Breast epithelium (tissue), 4 donors: ENCODE measurements at regions not wholly inside any gene's neighbourhood (a gene's known extent, or its start where the extent isn't known, plus 50 kb on each side); places are given as distances from the start of the nearest gene placed in this dataset.

Experiments
- DNase-seq, 2 donors: peaks; one replicate each; pipeline ENCODE4 v3.0.0-alpha.2; 2019; ENCODE audit warnings: low spot score in 2 of 2
- H3K27ac ChIP-seq, 2 donors: fragments of 200-600 bp; sonication (generic) in 1 of 2; one replicate each; pipeline ENCODE4 v1.5.1; 2016 to 2019; ENCODE audit warnings: mild to moderate bottlenecking in 1 of 2
- H3K27me3 ChIP-seq, 2 donors: fragments of 200-600 bp; sonication (generic) in 1 of 2; one replicate each; pipeline versions ENCODE4 v1.5.1 to v1.6.0; 2017 to 2019; ENCODE audit warnings: control low read depth in 1 of 2, mild to moderate bottlenecking in 1 of 2
- H3K36me3 ChIP-seq: fragments of 200-600 bp; one replicate; pipeline ENCODE4 v1.5.1; 2019
- H3K4me1 ChIP-seq, 2 donors: fragments of 200-600 bp; sonication (generic); one replicate each; pipeline ENCODE4 v1.5.1; 2016 to 2019; ENCODE audit warnings: control low read depth in 1 of 2
- H3K4me3 ChIP-seq, 3 donors: fragments of 200-600 bp; sonication (generic); 1 replicate in 2 of 3; 2 replicates in 1 of 3; pipeline ENCODE4 v1.5.1; 2016 to 2019; ENCODE audit warnings: mild to moderate bottlenecking in 3 of 3, moderate library complexity in 2 of 3
- H3K9me3 ChIP-seq, 2 donors: fragments of 200-600 bp; sonication (generic) in 1 of 2; one replicate each; pipeline ENCODE4 v1.5.1; 2016 to 2019; ENCODE audit warnings: control low read depth in 1 of 2
- CTCF ChIP-seq, 3 donors: fragments of 450-650 bp; IDR thresholded peaks; one replicate each; pipeline ENCODE4 v1.5.1; 2016 to 2017; ENCODE audit warnings: antibody characterized with exemption in 3 of 3, mild to moderate bottlenecking in 3 of 3, moderate library complexity in 3 of 3
- POLR2A ChIP-seq: fragments of 450-650 bp; IDR thresholded peaks from one replicate; pipeline ENCODE4 v1.6.1; 2016; ENCODE audit warnings: antibody characterized with exemption, mild to moderate bottlenecking, moderate library complexity
- POLR2AphosphoS5 ChIP-seq, 3 donors: sonication (generic); formaldehyde crosslinking; IDR thresholded peaks; one replicate each; pipeline ENCODE4 v1.6.1; 2017; ENCODE audit warnings: antibody characterized with exemption in 3 of 3
- intact Hi-C: fragments of 100-400 bp; cut with DNase I; formaldehyde crosslinking; loops from one replicate; pipeline ENCODE4 v1.15.1; 2023; ENCODE audit warnings: low total_unique reads

- Histone ChIP-seq H3K27me3 (no peaks in the 10 kb centered on the region), H3K4me1 (no peaks in the 10 kb centered on the region), H3K27ac (no peak overlapping the region), H3K9me3 (no peaks in the 10 kb centered on the region), H3K36me3 (no peaks in the 10 kb centered on the region), H3K4me3 (no peak overlapping the region)
- TF ChIP-seq CTCF (IDR thresholded peaks at IDR 0.05) (no peak), POLR2A (no peak), POLR2AphosphoS5 (IDR thresholded peaks at IDR 0.05) (no peak)
- DNase-seq: no peak
- intact Hi-C loops: no loop called here
These were observed 91.3 kb upstream of the ADGRF1 start for GRCh38 chr6:47133230-47134000.

- H3K27me3 ChIP-seq: no peaks in the 10 kb centered on the region
- no peaks in the 10 kb centered on the region for H3K4me1 ChIP-seq
- no peak overlapping the region for H3K4me3 ChIP-seq
- TF ChIP-seq CTCF (IDR thresholded peaks at IDR 0.05): no peak
- TF ChIP-seq POLR2AphosphoS5 (IDR thresholded peaks at IDR 0.05): no peak
- TF ChIP-seq POLR2A: no peak
- intact Hi-C loops: no loop called here
- no peaks in the 10 kb centered on the region for H3K36me3 ChIP-seq
- no peaks in the 10 kb centered on the region for H3K9me3 ChIP-seq
- no peak overlapping the region for H3K27ac ChIP-seq
- DNase-seq: no peak
These were observed 90.6 kb upstream of the ADGRF1 start for GRCh38 chr6:47132724-47133123.

GRCh38 chr6:47131773-47132172 is 89.6 kb upstream of the ADGRF1 start:
- no peak overlapping the region for H3K27ac ChIP-seq
- intact Hi-C loops: no loop called here
- no peak overlapping the region for H3K4me3 ChIP-seq
- no peaks in the 10 kb centered on the region for H3K4me1 ChIP-seq
- TF ChIP-seq POLR2AphosphoS5 (IDR thresholded peaks at IDR 0.05): no peak
- no peak for DNase-seq
- H3K9me3 ChIP-seq: no peaks in the 10 kb centered on the region
- H3K27me3 ChIP-seq: no peaks in the 10 kb centered on the region
- no peaks in the 10 kb centered on the region for H3K36me3 ChIP-seq

GRCh38 chr6:47130086-47130485 is 88.0 kb upstream of the ADGRF1 start:
- DNase-seq: no peak
- Histone ChIP-seq H3K9me3 (no peaks in the 10 kb centered on the region), H3K4me3 (no peak overlapping the region), H3K4me1 (no peaks in the 10 kb centered on the region), H3K27ac (peak overlapping the region in 1 of 2 donors; percentile 3), H3K36me3 (no peaks in the 10 kb centered on the region), H3K27me3 (no peaks in the 10 kb centered on the region)
- TF ChIP-seq POLR2A (no peak), POLR2AphosphoS5 (IDR thresholded peaks at IDR 0.05) (no peak)
- intact Hi-C loops: no loop called here

- Histone ChIP-seq H3K4me1 (no peaks in the 10 kb centered on the region), H3K27me3 (no peaks in the 10 kb centered on the region), H3K27ac (no peak overlapping the region), H3K36me3 (no peaks in the 10 kb centered on the region), H3K9me3 (no peaks in the 10 kb centered on the region), H3K4me3 (no peak overlapping the region)
- no peak for TF ChIP-seq POLR2A
- no peak for TF ChIP-seq CTCF (IDR thresholded peaks at IDR 0.05)
- no peak for TF ChIP-seq POLR2AphosphoS5 (IDR thresholded peaks at IDR 0.05)
- intact Hi-C loops: no loop called here
- DNase-seq: no peak
These were observed 87.0 kb upstream of the ADGRF1 start for GRCh38 chr6:47129129-47129528.

- no peak for DNase-seq
- TF ChIP-seq POLR2A (no peak), POLR2AphosphoS5 (IDR thresholded peaks at IDR 0.05) (no peak), CTCF (IDR thresholded peaks at IDR 0.05) (no peak)
- Histone ChIP-seq H3K4me3 (no peak overlapping the region), H3K27me3 (no peaks in the 10 kb centered on the region), H3K4me1 (no peaks in the 10 kb centered on the region), H3K36me3 (no peaks in the 10 kb centered on the region), H3K27ac (no peak overlapping the region), H3K9me3 (no peaks in the 10 kb centered on the region)
- intact Hi-C loops: no loop called here
These were observed 84.7 kb upstream of the ADGRF1 start for GRCh38 chr6:47126647-47127391.
